Hippocampal formation (tissue), 2 donors: ENCODE measurements at regions not wholly inside any gene's neighbourhood (a gene's known extent, or its start where the extent isn't known, plus 50 kb on each side); places are given as distances from the start of the nearest gene placed in this dataset.
"Not testable (repeated sequence)": the region's sequence is repeated elsewhere in the genome, so short reads cannot be mapped to it uniquely, and the experiment has no call there.

Experiments
- DNase-seq, 2 donors: peaks; one replicate each; lab custom pipeline; 2025; lab: John Stamatoyannopoulos, UW

DNA sequence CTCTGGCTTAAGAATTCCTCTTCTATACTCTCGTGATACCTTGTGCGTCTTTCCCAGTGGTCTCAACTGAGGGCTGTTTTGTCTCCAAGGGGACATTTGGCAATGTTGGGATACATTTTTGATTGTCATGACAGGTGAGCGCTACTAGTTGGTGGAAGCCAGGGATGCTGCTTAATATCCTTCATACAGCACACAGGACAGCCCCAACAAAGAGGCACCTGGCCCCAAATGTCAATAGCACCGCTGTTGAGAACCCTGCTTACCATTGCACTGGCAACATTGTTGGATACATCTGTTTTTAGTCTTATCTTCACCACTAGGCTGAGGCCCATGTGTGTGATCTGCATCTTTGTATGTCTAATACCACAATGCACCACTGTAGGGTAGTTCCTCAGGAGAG lies 114.1 kb downstream of the C9orf152 start:
- DNase-seq: no peak

DNA sequence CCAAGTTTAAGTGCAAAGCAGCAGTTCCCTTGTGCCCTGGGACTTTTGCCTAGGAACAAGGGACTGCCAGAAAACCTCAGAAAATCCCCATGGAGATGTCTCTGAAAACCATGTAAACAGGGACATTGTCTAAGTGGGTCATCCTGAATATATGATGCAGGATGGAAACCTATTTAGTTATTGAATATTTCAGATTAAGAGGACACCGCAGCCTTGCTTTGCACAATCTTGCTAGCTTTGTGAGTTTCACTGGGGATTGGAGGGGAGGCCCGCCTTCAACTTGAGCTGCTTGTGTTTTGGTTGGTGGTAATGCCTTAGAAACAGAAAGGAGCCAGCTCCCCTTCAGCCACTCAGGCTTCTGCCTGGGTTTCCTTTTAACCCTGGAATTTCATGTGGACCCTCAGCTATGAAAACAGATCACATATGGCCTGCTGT lies 112.8 kb downstream of the C9orf152 start:
- no peak for DNase-seq

DNA sequence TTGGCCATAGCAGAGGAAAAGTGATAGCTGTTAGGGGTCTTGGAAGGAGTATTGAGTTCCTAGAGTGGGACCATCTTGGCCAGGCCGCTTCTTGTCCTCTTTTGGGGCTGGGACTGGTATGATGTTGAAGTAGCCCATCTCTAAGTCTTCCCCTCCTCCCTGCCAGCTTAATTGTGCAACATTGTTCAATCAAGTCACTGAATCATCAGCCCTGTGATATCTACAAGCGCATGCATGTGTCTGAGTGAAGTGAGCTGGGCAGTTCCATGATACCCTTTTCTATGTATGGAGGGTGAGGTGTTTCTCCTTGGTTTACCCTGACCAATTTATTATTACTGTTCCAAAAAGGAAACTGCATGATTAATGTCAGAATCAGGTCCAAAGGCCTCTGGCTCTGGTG lies 112.2 kb downstream of the C9orf152 start:
- no peak for DNase-seq

DNA sequence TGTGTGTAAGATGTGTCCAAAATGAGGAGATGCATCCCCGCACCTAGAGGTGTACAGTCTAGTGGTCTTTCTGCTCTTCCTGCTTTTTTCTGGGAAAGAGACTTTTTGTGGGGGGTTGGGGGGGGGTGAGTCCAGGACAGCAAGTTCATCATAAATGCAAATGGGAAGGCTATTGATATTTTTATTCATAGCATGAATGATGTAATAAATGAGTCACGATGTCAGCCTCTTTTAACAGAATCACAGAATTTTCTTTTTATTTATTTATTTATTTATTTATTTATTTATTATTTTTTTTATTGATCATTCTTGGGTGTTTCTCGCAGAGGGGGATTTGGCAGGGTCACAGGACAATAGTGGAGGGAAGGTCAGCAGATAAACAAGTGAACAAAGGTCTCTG lies 111.3 kb downstream of the C9orf152 start:
- not testable (repeated sequence) for DNase-seq

DNA sequence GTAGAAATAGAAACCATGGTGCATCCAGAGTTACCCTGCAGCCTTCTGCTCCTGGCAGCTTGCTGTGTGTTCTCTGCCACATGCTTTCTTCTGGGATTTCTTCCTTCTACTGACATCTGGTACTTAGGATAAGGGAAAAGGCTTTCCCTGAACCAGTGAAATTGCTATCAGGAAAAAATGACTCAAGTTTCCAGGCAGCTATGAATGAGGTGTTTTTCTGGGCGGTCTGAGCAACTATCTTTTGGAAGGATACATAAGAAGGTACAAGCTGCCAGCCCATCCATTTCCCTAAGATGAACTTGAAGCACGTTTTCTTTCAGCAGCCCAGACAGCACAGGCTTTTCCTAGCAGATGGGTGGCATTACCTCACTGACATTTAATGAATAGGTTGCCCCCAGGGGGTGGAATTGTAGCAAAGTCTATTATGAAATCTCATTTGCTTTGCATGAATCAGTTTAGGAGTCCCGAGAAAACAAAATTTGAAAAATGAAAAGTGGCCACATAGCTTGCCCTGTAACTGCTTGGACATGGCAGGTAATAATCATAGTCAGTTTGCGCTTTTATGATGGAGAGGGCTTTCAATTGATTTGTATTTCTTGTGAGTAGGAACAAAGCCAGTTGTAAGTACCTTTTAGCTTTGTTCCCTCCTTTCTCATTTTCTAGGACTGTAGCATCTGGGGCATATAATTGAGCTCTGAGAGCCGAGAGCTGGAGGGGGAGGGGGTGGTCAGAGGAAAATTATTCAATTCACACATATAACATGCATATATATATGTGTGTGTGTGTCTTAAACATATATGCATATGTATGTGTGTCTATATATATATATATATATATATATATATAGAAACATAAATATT lies 108.5 kb downstream of the C9orf152 start:
- DNase-seq: peak in 1 of 2 donors; percentile 39

DNA sequence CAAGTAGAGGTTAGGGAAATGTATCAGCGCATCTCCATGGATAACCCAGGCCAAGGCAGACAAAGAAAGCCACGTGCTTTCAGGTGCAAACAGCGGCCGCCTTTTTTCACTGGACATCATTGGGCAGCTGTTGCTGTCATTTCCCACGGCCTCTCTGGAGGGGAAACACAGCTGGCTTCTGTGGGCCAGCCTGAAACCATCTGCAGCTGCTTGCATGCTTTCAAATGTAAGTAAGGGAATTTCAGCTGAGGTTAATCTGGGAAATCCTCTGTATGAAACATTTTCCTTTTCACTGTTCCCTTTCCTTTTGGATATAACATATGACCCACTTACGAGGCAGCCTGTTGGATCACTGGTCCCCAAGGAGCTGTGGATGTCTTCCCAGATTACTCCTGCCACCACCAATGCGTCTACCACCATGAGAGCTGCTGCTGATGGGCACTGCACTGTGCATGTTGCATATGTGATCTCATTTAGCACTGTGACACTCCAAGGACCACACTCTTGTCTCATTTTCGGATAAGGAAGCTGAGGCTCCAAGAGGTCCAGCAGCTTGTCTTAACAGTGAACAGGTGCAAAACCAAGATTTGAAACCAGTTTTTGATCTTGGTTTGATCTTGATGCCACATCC lies 106.3 kb downstream of the C9orf152 start:
- no peak for DNase-seq

DNA sequence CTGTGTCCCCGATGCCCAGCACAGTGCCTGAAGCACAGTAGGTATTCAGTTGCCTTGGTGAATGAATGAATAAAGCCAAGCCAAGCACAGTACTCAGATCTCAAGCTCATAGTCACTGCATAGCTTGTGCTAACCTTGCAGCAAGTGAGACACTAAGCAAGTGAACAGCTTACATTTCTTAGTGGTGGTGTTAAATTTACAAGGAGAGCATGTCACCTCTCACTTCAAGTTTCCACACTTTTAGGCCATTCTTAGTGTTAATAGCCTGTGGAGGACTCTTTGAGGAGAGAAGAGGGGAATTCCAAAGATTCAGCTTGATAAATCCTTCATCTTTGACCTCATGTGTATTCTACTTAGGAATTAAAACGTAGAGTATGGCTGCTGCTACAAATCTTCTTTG lies 104.7 kb downstream of the C9orf152 start:
- DNase-seq: no peak

DNA sequence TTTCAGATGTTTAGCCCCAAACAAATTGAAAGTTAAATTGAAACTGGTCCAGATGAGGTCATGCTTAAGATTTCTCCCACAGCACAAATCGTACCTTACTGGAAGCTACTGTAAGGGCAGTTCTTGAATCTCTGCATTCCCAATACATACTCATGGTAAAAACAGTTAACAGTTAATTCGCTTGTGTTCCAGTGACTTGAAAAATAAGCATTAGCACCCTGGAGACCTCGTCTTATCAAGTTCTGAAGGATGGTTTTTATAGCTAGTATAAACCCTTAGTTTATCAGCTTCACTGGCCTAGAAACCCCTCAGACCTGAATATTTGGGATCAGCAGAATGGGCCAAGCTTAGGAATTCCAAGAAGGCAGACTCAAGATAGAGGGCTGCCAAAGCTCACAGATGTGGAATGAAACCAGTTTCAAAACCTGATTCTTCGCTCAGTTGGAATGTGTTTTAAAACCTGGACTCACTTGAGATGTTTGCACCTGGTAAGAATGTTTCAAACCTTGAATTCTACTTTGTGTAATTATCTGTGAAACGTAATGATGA lies 103.6 kb downstream of the C9orf152 start:
- no peak for DNase-seq

DNA sequence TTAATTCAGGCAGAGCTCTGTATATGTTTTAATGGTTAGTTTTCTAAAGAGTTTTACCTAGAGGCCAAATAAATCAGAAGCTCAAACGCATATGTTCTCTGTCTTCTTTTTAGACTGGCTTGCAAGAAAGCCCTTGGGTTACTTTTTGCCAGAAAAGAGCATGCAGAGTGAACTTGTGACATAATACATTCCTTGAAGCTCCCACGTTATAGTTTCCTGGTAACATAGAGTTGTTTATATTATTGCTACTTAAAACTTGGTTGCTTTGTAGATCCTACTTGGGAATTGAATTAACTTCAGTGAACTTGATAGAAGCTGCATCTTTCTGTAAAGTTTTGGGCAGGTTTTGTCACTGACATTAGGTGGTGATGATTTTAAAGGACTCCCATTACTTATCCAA lies 102.9 kb downstream of the C9orf152 start:
- no peak for DNase-seq

DNA sequence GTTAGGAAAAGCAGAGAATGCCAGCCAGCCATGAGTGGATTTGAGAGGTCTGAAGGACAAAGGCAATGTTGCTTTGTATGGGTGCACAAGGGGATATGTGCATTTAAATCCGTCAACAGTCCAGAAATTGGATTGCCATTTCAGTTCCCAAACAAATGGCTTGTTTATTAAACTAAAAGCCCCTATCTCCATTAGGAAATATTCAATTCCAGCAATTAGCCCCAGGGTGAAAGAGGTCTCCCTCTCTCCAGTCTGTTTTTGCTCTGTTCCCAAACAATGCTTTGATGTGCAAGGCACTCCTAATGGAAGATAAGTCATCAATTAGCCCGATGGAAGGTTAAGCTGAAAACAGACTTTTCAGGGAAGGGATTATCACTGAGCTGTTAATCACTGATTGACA lies 101.3 kb downstream of the C9orf152 start:
- no peak for DNase-seq

DNA sequence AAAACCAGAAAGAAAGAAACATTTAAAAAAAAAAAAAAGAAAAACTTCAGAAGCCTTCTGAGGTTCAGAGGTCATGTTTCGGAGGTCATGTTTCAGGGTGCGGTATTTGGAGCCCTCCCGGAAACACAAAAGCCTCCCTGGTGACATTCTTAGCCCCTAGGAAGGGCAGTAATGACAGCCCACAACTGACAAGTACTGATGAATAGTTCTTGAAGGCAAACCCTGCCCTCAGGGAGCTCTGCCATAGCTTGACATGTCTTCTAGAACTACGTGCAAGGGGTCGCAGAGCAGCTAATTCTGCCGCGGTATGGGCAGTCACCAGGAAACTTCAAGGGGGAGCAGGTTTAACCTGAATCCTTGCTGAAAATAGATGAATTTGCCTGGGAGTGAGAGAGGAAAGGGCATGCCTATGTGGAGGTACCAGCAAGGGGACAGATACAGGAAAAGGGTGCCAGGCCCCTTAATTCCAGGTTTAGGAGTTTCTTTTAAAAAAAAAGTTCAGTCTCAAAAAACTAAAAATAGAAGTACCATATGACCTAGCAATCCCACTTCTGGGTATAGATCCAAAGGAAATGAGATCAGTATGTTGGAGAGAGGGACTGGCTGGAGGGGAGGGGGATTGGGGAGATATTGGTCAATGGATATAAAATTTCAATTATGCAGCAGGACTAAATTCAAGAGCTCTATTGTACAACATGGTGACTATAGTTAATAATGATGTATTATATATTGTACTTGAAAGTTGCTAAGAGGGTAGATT lies 98.4 kb downstream of the C9orf152 start:
- DNase-seq: no peak

DNA sequence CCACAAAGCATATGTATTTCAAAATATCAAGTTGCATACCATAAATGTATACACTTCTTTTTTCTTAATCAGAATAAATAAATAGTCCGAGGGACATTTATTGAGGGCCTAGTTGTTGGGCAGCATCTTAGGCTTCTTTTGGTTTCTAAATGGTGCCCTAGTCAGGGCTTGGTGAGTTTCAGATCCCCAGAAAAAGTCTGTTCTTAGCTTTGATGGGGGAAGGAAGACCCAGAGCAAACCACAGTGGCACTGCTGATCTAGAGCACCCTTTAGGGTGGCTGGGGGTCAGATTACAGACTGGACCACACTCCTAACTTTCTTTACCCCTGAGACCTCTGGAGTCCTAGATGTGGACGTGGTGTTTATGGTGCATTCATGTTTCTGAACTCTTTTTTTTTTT lies 97.8 kb downstream of the C9orf152 start:
- DNase-seq: no peak

DNA sequence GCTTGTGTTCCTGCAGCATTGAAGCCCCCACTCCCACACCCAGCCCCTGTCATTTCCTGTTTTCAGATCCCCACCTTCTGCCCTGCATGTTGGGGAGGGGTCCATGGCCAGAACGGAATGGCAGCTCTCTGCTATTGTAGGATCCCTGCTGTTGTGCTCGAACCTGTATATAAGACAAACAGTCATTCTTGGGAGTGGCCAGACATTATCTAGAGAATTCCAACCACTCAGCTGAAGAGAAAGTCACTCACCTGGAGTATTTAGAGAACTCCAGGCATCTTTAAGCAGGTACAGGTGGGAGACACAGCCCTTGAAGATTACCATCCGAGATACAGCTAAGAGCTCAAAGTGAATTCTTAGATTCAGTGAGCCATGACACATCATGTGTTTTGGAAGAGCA lies 96.1 kb downstream of the C9orf152 start:
- DNase-seq: no peak

DNA sequence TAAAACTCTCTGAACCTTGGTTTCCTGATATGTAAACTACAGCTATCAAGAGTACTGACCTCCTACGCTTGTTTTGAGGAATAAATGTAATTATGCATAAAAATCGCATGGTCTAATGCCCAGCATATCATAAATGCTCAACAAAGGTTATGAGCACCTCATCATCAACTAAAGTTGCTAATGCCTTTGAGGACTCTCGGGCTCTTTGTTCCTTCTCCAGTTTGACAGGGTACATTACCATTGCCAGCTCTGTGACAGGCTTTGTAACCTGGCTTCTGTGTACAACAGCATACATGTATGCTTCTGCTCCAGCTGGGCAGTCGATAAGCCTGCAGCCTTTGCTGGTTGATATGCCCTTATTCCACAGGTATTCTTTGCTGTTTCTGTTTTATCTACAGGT lies 95.2 kb downstream of the C9orf152 start:
- no peak for DNase-seq

DNA sequence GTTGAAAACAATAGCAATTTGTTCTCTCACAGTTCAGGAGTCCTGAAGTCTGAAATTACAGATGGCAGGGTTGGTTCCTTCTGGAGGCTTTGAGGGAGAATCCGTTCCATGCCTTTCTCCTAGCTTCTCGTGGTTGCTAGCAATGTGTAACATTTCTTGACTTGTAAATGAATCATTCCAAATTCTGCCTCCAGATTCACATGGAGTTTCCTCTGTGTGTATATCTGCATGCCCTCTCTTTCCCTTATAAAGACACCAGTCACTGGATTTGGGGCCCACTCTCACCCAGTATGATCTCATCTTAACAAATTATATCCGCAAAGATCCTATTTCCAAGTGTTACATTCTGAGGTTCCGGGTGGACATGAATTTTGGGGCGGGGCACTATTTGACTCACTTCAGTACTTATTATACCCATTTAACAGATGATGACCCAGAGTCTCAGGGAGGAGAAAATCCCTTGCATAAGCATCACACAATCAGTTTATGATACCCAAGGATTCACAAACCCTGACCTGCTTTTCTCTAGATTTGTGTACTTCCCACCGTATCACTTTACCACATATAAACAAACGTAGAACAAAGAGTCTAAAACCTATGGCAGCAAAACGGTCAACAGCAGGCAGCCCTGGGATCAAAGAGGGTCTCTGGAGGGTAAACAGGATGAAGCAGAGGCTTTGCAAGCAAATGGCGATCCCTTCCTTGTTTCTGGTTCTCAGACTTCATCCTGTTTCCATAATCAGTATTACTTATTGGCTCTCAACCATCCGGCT lies 93.7 kb downstream of the C9orf152 start:
- no peak for DNase-seq

DNA sequence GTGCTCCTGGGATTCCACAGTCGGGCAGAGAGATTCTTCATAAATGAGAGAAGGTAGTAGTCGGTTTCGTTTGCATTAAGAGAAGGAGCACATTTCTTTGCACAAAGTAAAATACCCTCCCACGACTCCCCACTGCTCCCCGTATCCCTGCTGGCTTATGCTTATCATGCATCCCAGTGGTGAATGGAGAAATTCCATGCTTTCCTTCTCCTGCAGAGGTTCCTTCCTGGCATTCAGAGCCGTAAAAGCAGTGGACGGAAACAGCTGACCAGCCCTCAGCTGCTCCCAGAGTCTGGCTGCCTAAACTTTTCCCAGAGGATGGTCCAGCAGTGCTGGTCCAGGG lies 93.1 kb downstream of the C9orf152 start:
- DNase-seq: no peak

DNA sequence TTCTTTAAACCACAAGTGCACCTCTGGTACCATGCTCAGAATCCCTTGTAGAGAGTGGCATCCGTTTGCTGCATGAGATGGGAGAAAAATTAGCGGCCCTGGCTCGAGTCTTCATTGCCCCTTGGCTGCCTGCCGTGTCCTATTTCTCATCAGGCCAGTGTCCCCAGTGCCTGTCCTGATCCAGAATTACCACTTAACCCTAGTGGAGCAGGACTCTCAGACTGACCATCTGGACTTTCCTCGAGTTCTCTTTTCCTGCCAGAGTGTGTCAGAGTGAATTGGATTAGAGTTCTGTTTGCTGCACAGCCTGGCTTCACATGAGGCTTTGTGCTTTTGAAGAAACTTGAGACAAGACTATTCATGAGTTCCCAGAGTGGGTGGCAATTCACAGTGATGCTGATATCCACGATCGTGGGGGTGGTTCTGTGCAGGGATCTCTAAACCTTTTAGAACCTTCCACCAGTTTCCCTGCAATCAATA lies 92.6 kb downstream of the C9orf152 start:
- DNase-seq: no peak

DNA sequence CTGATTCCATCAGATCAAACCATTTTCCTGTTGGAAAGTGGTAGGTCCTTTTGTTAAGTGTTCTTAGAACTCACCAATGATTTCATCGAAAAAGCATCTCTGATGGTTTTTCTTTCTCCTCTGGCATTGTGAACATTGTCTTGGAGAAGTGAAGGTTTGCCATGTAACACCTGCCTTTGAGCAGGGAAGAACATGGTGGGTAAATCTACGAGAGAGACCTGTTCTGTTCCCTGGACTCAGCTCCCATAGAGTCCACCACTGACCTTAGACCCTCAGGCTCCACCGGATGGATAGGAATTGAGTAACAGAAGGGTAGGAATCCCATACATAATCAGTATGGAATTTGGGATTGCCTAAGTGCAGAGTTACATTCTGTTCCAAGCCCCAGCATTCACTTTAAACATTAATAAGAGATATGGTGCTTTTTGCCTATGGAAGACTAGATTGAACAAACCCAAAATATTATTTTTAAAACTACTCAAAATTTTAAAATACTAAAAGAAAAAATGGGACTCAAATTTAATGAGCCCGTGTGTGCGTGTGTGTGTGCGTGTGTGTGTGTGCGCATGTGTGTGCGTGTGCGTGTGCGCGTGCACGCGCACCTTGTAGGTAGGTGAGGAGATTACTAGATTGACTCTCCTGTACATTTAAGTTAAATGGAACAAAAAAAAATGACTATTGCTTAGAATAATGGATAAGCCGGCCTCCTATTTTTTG lies 92.0 kb downstream of the C9orf152 start:
- no peak for DNase-seq

DNA sequence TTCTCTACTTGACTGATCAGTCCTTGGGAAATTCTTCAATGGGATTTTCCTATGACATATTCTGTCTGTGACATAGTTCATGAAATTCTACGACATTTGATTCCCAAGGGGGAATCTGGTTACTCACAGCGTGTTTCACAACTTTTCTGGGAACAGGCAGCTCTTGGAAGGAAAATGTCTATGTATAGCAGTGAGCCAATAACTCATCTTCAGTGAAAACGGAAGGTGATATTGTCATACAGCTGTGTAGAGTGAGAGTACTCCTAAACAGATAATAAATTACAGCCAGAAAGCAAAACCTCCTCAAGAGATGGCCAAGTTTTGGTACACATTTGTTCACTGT lies 91.4 kb downstream of the C9orf152 start:
- DNase-seq: no peak

DNA sequence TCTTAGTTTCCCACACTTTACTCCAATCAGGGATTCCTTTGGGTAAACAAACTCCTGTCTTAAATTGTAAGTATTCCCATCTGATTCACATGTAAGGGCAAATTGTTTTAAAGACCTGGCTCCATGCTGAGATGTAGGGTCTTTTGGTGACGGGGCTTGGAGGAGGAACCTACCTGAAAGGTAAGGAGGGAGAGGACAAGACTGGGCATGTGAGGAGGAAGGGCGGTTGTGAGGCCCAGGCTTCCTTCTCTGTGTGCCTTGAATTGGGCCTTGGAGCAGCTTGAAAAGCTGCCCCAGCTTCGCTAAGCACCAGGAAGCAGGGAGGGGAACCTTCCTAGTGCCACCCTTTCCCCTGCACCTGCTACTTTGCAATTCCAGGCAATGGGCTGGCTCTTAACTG lies 86.8 kb downstream of the C9orf152 start:
- no peak for DNase-seq
